SW480 (cell line): ENCODE measurements at regions not wholly inside any gene's neighbourhood (a gene's known extent, or its start where the extent isn't known, plus 50 kb on each side); places are given as distances from the start of the nearest gene placed in this dataset.
"Not testable (repeated sequence)": the region's sequence is repeated elsewhere in the genome, so short reads cannot be mapped to it uniquely, and the experiment has no call there.

Experiments
- DNase-seq: peaks from one replicate; pipeline ENCODE4 v3.0.0-alpha.2; 2016; ENCODE audit warnings: low spot score

DNA sequence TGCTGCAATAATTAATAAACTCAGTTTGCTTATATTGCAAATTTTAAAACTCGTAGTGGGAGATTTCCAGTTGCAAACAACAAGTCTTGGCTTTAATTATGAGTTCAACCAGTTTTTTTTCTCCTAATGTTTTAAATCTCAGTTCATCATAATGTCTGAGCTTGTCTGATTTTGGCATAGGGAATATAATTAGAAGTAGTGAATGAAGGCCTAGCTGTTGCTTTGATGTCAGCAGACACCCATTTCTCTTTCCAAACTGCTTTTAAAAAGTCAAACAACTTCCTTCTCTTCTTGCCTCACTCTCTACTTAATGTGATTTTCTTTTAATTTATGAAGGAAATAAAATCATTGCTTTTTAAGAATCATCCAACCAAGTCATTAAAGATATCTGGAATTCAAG, 1462.1 kb downstream of the DPP10 start:
- DNase-seq: no peak

DNA sequence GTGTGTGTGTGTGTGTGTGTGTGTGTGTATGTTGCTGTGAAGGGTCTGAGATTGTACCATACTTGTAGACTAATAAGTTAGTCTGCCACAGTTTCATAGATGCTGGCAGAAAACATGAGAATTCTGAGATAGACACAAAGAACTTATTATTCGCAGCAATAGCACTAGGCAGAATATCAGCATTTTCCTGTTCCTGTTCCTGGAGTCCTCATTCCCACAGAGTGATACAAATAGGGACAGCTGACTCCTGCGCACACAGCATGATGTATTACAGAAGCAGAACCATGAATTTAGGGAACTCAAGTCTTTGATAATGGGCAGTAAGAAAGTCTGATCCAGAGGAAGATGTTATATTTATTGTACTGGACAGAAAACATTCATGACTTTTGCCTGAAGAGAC, 1466.3 kb downstream of the DPP10 start:
- DNase-seq: no peak

DNA sequence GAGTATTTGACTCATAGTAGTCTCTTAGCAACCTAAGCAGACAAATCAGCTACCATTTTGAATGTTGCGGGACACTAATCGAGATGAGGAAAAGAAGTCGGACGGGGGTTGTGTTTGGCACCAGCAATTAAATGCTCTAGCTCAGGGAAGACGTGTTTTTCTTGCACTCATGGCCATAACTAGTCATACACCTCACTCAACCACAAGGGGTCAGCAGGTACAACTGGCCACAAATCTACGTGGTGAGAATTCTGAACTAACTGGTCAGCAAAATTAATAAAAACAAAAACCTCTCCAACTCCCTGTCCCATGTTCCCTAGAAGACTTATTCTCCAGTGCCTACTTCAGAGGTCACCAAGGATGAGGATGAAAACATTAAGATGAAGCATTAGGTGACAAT, 1467.8 kb downstream of the DPP10 start:
- DNase-seq: peak; percentile 2

DNA sequence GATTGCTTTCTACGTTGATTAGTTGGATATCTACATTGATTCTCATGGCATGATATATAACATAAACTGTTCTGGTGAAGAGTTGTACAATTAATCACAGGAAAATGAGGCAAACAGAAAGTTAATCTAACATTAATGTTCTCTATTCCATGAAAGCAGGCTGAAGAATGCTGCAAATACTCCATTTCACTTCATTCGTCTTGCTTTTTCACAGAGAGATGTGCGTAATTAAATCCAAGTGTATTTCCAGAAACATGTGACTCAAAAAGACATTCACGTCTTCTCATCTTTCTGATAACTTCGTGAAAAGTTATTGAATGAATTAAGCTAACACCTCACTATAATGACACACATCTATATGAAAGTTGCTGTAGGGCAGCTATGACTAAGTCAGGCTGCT, 1471.5 kb downstream of the DPP10 start:
- DNase-seq: no peak

DNA sequence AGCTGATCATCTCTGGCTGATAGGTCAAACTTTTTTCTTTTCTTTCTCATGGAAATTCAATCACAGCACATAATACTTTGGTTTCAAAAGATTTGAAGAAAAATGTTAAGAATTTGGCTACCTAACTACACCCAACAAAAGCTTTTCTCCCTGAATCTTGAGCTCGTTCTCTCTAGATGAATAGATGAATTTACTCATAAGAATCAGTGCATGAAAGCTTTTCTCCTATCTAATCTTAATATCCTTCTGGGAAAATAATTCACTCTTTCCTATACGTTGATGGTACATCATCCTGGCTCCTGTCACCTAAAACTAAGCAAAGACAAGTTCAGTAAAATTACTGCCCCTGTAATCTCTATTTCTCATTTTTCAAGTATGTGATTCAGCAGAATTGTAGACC, 1479.1 kb downstream of the DPP10 start:
- no peak for DNase-seq

DNA sequence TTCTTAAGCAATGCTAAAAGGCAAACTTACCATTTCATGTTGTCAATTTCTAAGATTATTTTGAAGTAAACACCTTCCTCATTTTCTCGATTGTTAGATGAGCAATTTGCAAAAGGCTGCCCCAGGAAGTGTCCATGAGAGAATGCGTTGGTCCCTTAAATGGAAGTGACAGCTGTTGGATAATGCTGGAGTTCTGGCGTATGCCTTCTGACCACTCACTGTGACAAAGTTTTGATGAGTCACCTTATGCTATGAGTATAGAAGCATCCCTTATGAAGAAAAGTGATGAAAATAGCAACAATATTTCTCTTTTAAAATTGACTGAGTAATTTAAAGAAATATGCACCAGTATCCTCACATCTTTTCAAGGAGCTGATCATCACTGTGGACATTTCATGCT, 1497.5 kb downstream of the DPP10 start:
- no peak for DNase-seq

DNA sequence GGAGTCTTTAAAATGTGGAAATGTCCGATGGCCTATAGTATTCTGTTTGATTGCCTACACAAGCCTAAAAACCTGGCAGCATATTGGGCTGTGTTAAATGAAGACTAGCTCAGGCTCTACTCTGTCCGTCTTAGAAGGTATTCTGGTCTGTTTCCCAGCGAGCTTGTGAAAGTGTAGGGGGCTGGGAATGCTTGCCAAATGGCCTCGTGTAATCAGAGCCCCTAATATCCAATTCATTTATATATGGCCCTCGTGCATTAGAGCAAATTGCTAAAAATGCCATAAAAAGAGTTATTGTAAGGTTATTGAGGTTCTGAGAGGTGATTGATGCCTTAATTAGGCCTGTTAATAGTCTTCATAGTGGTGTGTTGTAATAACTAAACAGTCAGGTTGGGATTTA, 1500.4 kb downstream of the DPP10 start:
- no peak for DNase-seq

DNA sequence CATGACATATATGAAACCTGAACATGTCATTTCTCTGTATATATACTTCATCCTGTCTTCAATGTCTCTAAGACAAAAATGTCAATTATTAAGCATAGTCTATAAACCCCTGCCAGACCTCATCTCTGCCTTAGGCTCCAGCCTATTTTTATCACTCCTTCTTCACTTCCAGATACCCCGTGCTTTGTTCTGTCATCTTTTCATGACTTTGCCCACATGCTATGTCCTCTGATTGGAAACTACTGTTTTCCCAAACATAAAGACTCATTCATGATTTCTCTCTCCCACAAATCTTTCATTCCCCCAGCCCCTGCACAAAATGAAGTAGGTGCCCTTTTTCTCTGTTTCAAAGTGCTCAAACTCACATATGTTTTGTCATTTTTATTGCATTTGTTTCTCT, 1503.9 kb downstream of the DPP10 start:
- DNase-seq: no peak

DNA sequence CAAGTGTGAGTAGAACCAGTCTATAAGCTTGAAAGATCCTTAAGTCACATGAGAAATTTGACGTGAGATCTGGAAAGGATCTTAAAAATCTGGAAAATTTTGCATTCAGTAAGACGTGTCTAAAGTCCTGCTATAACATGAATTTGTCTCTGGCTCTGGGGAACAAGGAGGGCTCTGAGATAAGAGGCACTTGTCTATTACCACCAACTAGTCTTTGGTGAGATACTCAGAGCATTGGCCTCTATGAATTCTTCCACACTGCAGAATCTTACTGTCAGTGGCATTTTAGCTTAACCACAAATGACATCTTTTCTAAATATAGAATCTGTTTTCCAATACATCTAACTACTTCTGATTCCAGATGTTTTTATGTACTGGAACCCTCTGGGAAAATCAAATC, 1504.5 kb downstream of the DPP10 start:
- DNase-seq: no peak

DNA sequence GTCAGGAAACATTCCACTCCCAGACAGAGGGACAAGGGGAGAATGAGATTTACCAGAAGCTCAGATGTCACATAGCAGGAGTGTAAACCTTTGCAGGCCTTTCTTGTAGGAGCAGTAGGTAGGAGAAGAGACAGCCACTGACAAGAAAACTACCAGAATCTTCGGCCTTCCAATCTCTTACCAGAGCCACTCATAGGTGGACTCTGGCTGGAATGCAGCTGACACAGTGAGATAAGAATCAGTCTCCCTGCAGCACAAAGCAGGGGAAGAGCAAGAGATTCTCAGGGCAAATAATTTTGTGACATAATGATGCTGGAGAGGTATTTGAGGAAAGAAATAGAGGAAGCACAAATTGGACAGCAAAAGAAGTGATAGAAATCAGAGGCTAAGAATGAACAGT, 1534.5 kb downstream of the DPP10 start:
- DNase-seq: no peak

DNA sequence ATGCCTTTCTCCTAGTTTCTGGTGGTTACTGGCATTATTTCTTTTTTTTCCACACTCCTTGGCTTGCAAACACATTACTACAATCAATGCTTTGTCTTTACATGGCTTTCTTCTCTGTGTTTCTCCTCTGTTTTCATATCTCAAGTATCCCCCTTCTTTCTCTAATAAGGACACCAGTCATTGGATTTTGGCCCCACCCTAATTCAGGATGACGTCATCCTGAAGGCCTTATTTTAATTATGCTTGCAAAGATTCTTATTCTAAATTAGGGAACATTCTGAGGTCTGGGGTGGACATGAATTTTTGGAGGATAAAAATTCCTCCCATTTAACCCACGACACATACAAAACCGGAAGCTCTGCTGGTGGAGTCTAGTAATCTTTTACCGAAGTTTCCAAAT, 1556.6 kb downstream of the DPP10 start:
- DNase-seq: no peak

DNA sequence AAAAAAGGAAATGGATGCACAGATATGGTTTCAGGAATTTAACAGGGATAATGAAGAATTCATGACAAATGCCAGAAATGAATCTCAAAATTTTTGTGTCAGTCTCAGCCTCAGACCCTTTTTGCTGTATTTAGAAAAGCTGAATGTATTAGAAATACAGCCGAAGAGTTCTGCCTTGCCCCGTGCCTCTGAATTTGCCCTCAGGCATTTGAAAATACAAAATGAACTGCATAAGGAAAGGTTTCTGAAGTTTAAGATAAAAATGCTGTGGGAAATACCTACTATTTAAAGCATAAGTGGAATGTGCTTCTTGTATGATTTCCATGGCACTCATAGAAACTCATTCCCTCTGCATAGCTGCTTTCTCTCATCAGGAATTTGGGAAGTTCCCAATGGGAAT, 1580.6 kb downstream of the DPP10 start:
- DNase-seq: no peak

DNA sequence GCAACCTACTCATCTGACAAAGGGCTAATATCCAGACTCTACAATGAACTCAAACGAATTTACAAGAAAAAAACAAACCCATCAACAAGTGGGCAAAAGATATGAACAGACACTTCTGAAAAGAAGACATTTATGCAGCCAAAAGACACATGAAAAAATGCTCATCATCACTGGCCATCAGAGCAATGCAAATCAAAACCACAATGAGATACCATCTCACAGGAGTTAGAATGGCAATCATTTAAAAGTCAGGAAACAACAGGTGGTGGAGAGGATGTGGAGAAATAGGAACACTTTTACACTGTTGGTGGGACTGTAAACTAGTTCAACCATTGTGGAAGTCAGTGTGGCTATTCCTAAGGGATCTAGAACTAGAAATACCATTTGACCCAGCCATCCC, 1596.3 kb downstream of the DPP10 start:
- not testable (repeated sequence) for DNase-seq

DNA sequence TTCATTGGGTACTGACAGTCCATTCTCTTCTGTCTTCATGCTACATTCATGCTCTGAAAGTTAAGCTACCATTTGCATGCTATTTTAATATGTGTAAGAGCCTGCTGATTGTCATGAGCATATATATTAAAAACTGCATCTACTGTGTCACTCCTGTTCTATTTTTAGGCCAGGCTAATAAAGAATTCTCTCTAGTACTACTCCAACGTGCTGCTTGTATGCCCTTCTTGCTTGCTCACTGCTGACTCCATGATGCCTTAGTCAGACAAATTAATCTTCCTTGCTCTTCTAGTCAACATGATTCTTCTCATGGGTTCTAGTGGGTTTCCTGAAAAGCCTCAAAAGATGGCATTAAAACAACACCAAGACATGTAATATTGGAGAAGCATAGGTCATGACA, 1600.1 kb downstream of the DPP10 start:
- no peak for DNase-seq

DNA sequence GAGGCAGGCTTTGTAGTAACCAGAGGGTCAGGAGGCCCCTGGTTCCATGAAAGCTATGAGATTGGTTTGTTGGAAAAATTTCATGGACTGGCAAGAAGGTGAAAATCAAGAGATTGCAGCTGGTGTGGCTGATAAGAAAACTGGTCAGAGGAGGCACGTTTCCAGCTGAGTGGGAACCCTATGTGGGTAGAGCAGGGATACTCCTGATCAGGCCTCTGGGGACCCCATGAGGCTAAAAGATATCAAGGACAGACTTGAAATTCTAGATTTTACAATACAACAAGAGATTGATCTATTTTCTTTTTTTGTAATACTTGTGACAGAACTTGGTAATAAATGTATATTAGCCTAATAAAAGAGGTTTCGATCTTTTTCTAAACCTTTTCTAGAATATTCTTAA, 1615.1 kb downstream of the DPP10 start:
- no peak for DNase-seq

DNA sequence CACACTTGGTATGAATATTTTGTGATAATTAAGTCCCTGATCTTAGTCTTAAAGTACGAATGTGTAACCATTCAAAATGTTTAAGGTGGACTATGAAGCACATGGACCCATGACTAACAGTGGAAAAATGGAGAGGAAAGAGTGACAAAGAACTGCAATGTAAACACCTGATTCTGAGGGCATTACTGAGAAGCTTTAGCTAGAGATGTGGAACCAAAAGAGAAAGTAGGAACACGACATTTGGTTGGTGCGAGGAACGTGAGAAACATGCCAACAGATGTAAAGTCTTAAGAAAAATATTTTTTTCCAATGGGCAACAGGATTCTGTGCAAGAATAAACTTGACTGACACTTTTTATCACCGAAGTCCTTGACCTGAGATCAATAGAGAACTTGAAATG, 1618.6 kb downstream of the DPP10 start:
- no peak for DNase-seq

DNA sequence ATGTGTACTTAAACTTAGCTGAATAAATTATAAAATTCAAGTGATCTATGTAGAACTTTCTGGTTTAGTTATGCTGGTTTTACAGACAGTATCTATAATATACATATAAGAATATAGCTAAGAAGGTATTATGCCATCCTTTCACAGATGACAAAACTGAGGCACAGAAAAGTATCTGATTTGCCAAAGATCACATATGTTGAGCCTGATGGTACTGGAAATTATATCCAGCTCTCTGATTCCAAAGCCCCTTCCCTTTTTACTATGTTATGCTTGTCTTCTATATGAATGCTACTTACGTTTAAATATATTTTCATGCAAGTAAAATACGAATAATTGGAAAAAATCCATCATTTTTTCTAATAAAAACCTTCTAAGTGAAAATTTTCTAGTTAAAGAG, 1631.3 kb downstream of the DPP10 start:
- no peak for DNase-seq

DNA sequence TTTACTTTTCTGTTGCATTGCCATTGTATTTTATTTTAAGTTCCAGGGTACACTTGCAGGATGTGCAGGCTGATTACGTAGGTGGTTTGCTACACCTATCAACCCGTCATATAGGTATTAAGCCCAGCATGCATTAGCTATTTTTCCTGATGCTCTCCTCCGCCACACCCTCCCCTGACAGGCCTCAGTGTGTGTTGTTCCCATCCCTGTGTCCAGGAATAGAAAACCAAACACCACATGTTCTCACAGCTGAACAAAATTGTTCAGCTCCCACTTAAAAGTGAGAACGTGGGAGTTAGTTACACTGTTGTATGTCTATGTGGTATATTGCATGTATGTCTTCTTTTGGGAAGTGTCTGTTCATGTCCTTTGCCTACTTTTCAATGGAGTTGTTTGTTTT, 1631.7 kb downstream of the DPP10 start:
- no peak for DNase-seq

DNA sequence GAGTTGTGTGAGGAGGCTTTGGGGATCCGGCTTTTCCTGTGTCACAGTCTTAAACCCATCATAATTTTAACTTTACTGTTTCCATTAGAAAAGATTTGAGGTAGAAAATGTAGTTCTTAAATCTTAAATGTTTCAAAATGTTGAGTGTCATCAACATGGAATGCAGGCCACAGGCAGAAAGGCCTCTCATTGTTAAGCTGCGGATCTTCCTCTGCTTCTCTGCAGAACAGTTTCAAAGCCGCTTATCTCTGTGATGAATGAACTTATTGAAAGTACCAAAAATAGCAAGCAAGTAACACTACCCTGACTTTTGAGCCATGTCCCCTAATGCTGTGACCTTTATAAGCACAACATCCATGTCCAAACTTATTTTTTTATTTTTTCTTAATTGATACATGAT, 1645.8 kb downstream of the DPP10 start:
- no peak for DNase-seq

DNA sequence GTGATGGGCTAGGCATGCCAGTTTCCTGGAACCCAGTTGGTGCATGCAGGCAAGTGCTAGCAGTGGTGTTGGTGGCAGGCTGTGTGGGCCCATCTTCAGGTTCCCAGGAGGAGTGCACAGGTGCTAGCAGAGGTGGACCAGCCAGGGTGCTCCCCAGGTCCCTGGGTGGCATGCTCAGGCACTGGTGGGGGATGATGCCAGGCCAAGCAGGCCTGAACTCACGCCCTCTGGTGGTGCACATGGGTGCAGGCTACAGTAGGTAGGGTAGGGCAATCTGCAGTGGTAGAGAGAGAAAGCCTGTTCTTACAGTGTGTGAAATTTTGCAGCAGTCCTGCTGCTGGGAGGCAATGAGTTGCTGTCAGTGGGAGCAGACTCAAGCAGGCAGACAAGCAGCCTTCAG, 1651.8 kb downstream of the DPP10 start:
- DNase-seq: no peak

DNA sequence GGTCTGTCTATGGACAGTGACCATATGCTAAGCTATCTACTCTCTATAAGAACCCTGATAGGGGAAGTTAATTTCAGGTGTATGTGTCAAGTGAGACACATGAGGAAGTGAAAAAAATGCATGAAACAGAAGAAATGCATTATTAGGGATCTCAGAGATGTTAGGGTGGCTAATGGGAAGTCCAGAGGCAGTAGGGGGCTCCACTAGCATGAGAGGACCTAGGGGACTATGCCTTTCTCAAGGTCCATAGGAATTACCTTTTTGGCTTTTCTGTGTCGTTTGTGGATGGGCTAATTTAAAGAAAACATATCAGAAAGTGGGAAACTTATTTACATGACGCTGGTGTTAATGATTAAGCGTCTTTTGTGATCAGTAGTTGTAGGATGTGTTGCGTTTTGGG, 1653.2 kb downstream of the DPP10 start:
- DNase-seq: no peak

DNA sequence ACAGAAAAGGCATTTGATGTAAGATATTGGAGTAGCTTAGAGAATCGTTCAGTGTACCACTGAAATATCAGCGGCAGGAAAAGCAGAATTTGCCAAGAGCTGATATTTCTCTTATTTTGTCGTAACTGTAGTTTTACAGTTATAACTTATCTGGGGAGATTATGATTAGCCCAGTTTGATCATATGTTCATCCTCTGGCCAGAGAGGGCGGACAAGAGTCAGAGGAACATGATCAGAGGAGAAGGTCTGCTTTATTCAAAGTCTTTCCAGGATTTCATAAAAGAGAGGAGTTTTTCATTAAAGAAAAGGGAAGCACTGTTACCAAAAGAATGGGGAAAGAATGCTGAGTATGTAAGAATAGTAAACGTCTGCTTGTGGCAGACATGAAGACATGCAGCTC, 1655.6 kb downstream of the DPP10 start:
- no peak for DNase-seq

DNA sequence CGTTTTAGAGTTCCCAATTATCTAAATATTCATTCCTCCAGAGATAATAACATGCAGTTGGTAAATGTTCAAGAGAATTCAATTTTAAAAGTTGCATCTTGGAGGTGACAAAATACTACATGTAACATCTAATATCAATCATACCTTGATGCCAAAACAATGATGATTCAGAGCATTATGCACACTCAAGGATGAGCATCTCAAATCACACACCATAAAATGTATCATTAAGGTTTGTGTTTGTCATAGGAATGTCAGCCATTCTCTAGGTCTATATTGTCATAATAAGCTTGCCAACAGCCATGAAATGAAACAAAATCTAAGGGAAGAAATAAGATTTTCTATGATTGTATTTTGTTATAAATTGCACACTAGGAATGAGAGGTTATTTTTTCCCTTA, 1667.0 kb downstream of the DPP10 start:
- no peak for DNase-seq

DNA sequence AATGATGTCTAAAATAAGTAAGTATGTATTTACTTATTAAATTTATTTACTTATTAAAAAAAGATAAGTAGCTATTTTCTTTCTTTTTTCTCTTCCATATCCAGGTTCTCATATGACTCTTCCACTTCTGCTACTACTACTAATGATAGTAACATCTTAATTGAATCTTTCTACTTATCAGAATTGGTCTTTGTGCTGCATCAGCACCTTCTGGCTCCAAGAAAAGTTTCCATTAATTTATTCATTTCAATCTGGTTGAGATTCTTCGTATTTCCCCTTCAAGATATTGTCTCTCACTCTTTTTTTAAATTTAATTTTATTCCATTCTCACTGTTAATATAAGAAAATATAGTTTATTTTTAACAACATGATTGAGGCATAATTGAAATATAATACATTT, 1675.4 kb downstream of the DPP10 start:
- no peak for DNase-seq

DNA sequence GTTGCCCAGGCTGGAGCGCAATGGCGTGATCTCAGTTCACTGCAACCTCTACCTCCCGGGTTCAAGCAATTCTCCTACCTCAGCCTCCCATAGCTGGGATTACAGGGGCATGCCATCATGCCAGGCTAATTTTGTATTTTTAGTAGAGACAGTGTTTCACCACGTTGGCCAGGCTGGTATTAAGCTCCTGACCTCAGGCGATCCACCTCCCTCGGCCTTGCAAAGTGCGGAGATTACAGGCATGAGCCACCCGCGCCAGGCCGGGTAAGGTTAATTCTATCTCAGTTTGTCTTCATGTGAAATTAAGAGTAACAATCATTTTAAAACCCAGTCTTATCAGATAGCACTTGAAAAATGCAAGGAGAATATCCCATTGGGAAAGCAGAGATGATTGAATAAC, 1681.7 kb upstream of the DDX18 start:
- no peak for DNase-seq
